KMS-11 (cell line): ENCODE measurements at regions not wholly inside any gene's neighbourhood (a gene's known extent, or its start where the extent isn't known, plus 50 kb on each side); places are given as distances from the start of the nearest gene placed in this dataset.

Experiments
- H2AFZ ChIP-seq: fragments of 200-600 bp; sonication (generic); 2 replicates; pipeline ENCODE4 v1.6.1; 2016; ENCODE audit warnings: antibody characterized with exemption, mixed run types, low read depth
- H3K27ac ChIP-seq: fragments of 200-600 bp; sonication (generic); 2 replicates; pipeline ENCODE4 v1.6.1; 2016; ENCODE audit warnings: mild to moderate bottlenecking, mixed run types
- H3K27me3 ChIP-seq: fragments of 200-600 bp; sonication (generic); 2 replicates; pipeline ENCODE4 v1.6.1; 2017; ENCODE audit warnings: mild to moderate bottlenecking, low read depth, mixed run types, moderate library complexity; ENCODE audit not compliant: insufficient read depth
- H3K36me3 ChIP-seq: fragments of 200-600 bp; sonication (generic); 2 replicates; pipeline ENCODE4 v1.6.1; 2017; ENCODE audit warnings: mild to moderate bottlenecking, mixed run types; ENCODE audit not compliant: insufficient read depth
- H3K4me1 ChIP-seq: fragments of 200-600 bp; sonication (generic); 2 replicates; pipeline ENCODE4 v1.6.1; 2016; ENCODE audit warnings: mild to moderate bottlenecking, low read depth, mixed run types; ENCODE audit not compliant: poor library complexity, severe bottlenecking
- H3K4me2 ChIP-seq: fragments of 200-600 bp; sonication (generic); 2 replicates; pipeline ENCODE4 v1.7.0; 2016; ENCODE audit warnings: mild to moderate bottlenecking, mixed run types
- H3K4me3 ChIP-seq: fragments of 200-600 bp; sonication (generic); IDR thresholded peaks from 2 replicates; pipeline ENCODE4 v1.6.1; 2017; ENCODE audit warnings: low read depth, low read length, mixed read lengths; ENCODE audit not compliant: insufficient read depth
- H3K79me2 ChIP-seq: fragments of 200-600 bp; sonication (generic); 2 replicates; pipeline ENCODE4 v1.6.1; 2016; ENCODE audit warnings: low read depth, mixed run types; ENCODE audit not compliant: insufficient read depth
- H3K9ac ChIP-seq: fragments of 200-600 bp; sonication (generic); 2 replicates; pipeline ENCODE4 v1.6.1; 2016; ENCODE audit warnings: mild to moderate bottlenecking, mixed run types
- H4K20me1 ChIP-seq: fragments of 200-600 bp; sonication (generic); 2 replicates; pipeline ENCODE4 v1.6.1; 2016; ENCODE audit warnings: mild to moderate bottlenecking, mixed run types; ENCODE audit not compliant: insufficient read depth
- TF ChIP-seq, protein P1 (sequence below): fragments of 200-600 bp; sonication (generic); conservative IDR thresholded peaks from 2 replicates; pipeline ENCODE4 v1.6.1; 2017; ENCODE audit warnings: low read depth, mild to moderate bottlenecking, antibody characterized with exemption, low read length, moderate library complexity, mixed read lengths

DNA sequence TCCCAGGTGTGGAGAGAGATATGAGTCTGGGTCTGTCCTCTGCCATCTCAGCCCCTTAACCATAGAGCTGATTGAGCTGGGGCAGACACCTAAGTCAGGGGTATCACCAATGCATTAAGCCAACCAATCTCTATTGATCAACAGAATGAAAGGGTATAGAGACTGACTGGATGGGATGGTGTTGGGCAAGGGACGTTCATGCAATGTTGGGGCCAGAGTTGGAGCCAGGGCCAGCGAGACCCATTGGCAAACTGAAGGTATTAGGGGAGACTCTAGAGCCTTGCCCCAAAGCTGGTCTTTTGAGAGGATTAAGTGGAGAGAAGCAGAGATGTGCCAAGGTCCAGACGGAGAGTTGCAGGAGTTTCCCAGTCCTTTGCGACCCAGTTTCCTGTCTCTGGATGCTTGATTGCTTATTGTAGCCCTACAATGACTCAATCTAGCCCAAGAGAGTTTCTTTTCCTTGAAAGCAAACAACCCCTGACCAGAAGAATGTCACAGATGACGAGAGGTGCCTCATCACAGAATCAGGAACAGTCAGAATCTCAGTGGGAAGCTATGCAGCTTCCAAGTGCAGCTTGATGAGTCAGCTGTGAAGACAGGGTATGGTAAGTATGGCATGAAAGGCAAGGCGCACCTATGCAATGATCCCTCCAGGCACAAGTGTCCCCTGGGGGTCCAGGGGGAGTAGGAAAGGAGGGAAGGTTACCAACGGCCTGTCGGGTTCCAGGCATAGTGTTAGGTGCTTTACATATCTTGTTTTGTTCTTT, 137.2 kb downstream of the UTP18 start:
- H3K79me2 ChIP-seq, result no peaks in the 10 kb centered on the region
- H4K20me1 ChIP-seq, result no peaks in the 10 kb centered on the region
- no peak overlapping the region for H3K4me2 ChIP-seq
- no peaks in the 10 kb centered on the region for H3K27me3 ChIP-seq
- H3K4me3 ChIP-seq, result no peak overlapping the region
- H3K9ac ChIP-seq, result no peak overlapping the region
- H3K27ac ChIP-seq, result no peak overlapping the region
- TF ChIP-seq, protein P1, sequence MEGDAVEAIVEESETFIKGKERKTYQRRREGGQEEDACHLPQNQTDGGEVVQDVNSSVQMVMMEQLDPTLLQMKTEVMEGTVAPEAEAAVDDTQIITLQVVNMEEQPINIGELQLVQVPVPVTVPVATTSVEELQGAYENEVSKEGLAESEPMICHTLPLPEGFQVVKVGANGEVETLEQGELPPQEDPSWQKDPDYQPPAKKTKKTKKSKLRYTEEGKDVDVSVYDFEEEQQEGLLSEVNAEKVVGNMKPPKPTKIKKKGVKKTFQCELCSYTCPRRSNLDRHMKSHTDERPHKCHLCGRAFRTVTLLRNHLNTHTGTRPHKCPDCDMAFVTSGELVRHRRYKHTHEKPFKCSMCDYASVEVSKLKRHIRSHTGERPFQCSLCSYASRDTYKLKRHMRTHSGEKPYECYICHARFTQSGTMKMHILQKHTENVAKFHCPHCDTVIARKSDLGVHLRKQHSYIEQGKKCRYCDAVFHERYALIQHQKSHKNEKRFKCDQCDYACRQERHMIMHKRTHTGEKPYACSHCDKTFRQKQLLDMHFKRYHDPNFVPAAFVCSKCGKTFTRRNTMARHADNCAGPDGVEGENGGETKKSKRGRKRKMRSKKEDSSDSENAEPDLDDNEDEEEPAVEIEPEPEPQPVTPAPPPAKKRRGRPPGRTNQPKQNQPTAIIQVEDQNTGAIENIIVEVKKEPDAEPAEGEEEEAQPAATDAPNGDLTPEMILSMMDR, result no peak
- no peaks in the 10 kb centered on the region for H3K36me3 ChIP-seq
- no peaks in the 10 kb centered on the region for H3K4me1 ChIP-seq
- H2AFZ ChIP-seq, result no peak overlapping the region

DNA sequence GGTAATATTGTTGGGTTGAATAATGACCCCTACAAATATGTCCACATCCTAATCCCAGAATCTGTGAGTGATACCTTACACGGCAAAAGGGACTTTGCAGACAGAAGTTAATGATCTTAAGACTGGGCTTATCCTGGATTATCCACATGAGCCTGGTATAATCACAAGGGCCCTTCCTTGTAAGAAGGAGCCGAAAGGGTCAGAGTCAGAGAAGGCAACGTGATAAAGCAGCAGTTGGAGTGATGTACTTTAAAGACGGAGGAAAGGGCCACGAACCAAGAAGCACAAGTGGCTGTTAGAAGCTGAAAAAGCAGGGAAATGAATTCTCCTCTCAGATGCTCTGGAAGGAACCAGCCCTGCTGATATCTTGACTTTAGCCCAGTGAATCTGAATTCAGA, 137.8 kb downstream of the UTP18 start:
- H2AFZ ChIP-seq, result no peak overlapping the region
- H3K27ac ChIP-seq, result no peak overlapping the region
- no peaks in the 10 kb centered on the region for H3K27me3 ChIP-seq
- no peaks in the 10 kb centered on the region for H3K4me1 ChIP-seq
- H3K4me3 ChIP-seq, result no peak overlapping the region
- H3K36me3 ChIP-seq, result no peaks in the 10 kb centered on the region
- TF ChIP-seq, protein P1, result no peak
- no peak overlapping the region for H3K4me2 ChIP-seq
- H3K9ac ChIP-seq, result no peak overlapping the region
- H3K79me2 ChIP-seq, result no peaks in the 10 kb centered on the region
- no peaks in the 10 kb centered on the region for H4K20me1 ChIP-seq

DNA sequence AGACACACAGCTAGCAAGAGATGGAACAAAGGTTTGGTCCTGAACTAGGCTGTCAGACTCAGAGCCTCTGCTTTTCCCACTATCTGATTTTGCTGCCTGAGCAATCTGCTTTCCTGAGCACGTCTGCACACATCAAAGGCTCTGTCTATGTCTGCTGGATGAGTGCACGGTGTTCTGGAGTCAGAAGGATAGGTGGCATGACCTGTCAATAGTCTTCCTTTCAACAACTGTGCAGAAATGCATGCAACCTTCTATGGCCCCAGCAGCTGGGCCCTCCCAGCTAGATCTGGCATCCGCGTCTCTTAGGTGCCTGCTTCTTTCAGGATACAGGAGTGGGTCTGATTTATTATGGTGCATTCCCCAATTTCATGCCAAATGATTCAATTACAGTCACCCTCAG, 138.3 kb downstream of the UTP18 start:
- Histone ChIP-seq H3K9ac (no peak overlapping the region), H4K20me1 (no peaks in the 10 kb centered on the region), H3K4me2 (no peak overlapping the region), H3K27ac (no peak overlapping the region), H3K79me2 (no peaks in the 10 kb centered on the region), H3K27me3 (no peaks in the 10 kb centered on the region), H3K36me3 (no peaks in the 10 kb centered on the region), H2AFZ (no peak overlapping the region), H3K4me1 (no peaks in the 10 kb centered on the region), H3K4me3 (no peak overlapping the region)
- TF ChIP-seq, protein P1, result no peak

DNA sequence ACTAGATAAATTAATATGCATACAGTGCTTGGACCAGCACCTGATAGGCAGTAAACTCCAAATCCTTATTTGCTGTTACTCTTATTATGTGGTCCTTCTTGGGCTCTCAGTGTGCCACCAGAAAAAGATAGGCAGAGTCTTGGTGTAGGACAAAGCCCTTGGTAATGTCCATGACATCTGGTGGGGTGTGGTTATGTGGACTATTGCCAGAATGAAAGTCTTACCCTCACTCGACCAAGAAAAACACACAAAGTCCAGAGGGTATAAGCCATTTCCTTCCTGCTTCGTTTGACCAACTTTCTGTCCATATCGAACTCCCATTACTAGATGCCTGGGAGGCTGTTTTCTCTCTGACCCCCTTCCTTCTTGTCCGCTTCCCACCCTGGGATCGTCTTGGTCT, 140.9 kb downstream of the UTP18 start:
- Histone ChIP-seq H3K79me2 (no peaks in the 10 kb centered on the region), H3K27me3 (no peaks in the 10 kb centered on the region), H3K36me3 (no peaks in the 10 kb centered on the region), H3K4me2 (no peak overlapping the region), H2AFZ (no peak overlapping the region), H3K9ac (no peak overlapping the region), H3K4me1 (no peaks in the 10 kb centered on the region), H3K27ac (no peak overlapping the region), H4K20me1 (no peaks in the 10 kb centered on the region), H3K4me3 (no peak overlapping the region)
- TF ChIP-seq, protein P1, result no peak
